ENCODE measurements at regions not wholly inside any gene's neighbourhood (a gene's known extent, or its start where the extent isn't known, plus 50 kb on each side); places are given as distances from the start of the nearest gene placed in this dataset.

GRCh38 chr12:31820832-31821231 is 92.0 kb upstream of the AMN1 start:
- H4K20me1 ChIP-seq (replicated peaks; ENCODE audit: control insufficient read depth, insufficient read depth, low read length): no peaks in the 10 kb centered on the region
- H3K4me3 ChIP-seq: no peak overlapping the region
- ChIA-PET CTCF (ENCODE audit: low intra/inter-chr PET ratio) (no interaction called here), POLR2A (no interaction called here)
- H3K4me1 ChIP-seq (replicated peaks in 1 of 2; ENCODE audit: control insufficient read depth in 2 of 2, insufficient read depth in 2 of 2, low read length in 2 of 2): no peaks in the 10 kb centered on the region; a peak in 1 of 5 replicates
- DNase-seq (ENCODE audit: extremely low read depth in 1 of 4, low spot score in 3 of 4) (no peak), ATAC-seq (no peak), FAIRE-seq (no peak)
- no TSS peak for BruUV-seq (replicated peaks)
- H3K9ac ChIP-seq (ENCODE audit: insufficient read depth in 1 of 2, low read depth in 2 of 2, low read length in 2 of 2): no peak overlapping the region; a peak in 1 of 4 replicates
- no peak overlapping the region for H3K27ac ChIP-seq (ENCODE audit: extremely low read depth, low read depth, low read length)
- TF ChIP-seq POLR2AphosphoS5 (IDR thresholded peaks at IDR 0.05; ENCODE audit: control insufficient read depth, insufficient read depth, low read depth, low read length) (no peak), ARID1B (IDR thresholded peaks at IDR 0.05) (no peak), MYC (IDR thresholded peaks at IDR 0.05; ENCODE audit: low read depth, low read length) (no peak), MYC (CRISPR knock-in tag; IDR thresholded peaks at IDR 0.05; ENCODE audit: borderline replicate concordance, low read depth) (no peak), NR4A1 (CRISPR knock-in tag; IDR thresholded peaks at IDR 0.05) (no peak), NR4A1 (tag; IDR thresholded peaks at IDR 0.05) (no peak), TAF9B (IDR thresholded peaks at IDR 0.05; ENCODE audit: partially characterized antibody) (no peak), FOXJ3 (CRISPR knock-in tag; IDR thresholded peaks at IDR 0.05) (no peak), ZNF395 (CRISPR knock-in tag; IDR thresholded peaks at IDR 0.05) (no peak), TAF1 (IDR thresholded peaks at IDR 0.05; ENCODE audit: control insufficient read depth, extremely low read depth, insufficient read depth, low read length, severe bottlenecking) (no peak), ZNF764 (CRISPR knock-in tag; IDR thresholded peaks at IDR 0.05; ENCODE audit: low read depth) (no peak), TCF7 (IDR thresholded peaks at IDR 0.05; ENCODE audit: borderline replicate concordance) (no peak), BMI1 (IDR thresholded peaks at IDR 0.05; ENCODE audit: low read length) (no peak)
- TF ChIP-seq, protein P1, sequence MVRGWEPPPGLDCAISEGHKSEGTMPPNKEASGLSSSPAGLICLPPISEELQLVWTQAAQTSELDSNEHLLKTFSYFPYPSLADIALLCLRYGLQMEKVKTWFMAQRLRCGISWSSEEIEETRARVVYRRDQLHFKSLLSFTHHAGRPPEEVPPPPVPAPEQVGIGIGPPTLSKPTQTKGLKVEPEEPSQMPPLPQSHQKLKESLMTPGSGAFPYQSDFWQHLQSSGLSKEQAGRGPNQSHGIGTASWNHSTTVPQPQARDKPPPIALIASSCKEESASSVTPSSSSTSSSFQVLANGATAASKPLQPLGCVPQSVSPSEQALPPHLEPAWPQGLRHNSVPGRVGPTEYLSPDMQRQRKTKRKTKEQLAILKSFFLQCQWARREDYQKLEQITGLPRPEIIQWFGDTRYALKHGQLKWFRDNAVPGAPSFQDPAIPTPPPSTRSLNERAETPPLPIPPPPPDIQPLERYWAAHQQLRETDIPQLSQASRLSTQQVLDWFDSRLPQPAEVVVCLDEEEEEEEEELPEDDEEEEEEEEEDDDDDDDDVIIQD (CRISPR knock-in tag; IDR thresholded peaks at IDR 0.05): no peak
- TF ChIP-seq, protein P2, sequence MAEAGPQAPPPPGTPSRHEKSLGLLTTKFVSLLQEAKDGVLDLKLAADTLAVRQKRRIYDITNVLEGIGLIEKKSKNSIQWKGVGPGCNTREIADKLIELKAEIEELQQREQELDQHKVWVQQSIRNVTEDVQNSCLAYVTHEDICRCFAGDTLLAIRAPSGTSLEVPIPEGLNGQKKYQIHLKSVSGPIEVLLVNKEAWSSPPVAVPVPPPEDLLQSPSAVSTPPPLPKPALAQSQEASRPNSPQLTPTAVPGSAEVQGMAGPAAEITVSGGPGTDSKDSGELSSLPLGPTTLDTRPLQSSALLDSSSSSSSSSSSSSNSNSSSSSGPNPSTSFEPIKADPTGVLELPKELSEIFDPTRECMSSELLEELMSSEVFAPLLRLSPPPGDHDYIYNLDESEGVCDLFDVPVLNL (CRISPR knock-in tag; IDR thresholded peaks at IDR 0.05; ENCODE audit: low read depth): no peak
- TF ChIP-seq, protein P3, sequence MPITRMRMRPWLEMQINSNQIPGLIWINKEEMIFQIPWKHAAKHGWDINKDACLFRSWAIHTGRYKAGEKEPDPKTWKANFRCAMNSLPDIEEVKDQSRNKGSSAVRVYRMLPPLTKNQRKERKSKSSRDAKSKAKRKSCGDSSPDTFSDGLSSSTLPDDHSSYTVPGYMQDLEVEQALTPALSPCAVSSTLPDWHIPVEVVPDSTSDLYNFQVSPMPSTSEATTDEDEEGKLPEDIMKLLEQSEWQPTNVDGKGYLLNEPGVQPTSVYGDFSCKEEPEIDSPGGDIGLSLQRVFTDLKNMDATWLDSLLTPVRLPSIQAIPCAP (CRISPR knock-in tag; IDR thresholded peaks at IDR 0.05; ENCODE audit: borderline replicate concordance): no peak
- 0 out of 2 replicates have a peak overlapping the region, but pooled peaks have one; percentile 36 for H2AFZ ChIP-seq (ENCODE audit: low read depth, low read length)
- intact Hi-C loops (cut with micrococcal nuclease): no loop called here
- H3K4me2 ChIP-seq (ENCODE audit: insufficient read depth, low read length): no peak overlapping the region
- H3K27me3 ChIP-seq (ENCODE audit: control insufficient read depth in 2 of 2, insufficient read depth in 2 of 2, low read length in 2 of 2): no peaks in the 10 kb centered on the region
- H3K36me3 ChIP-seq (ENCODE audit: control insufficient read depth, insufficient read depth, low read length): no peaks in the 10 kb centered on the region
- no peaks in the 10 kb centered on the region for H3K79me2 ChIP-seq (ENCODE audit: control insufficient read depth, insufficient read depth, low read length)
- no peaks in the 10 kb centered on the region for H3K9me1 ChIP-seq (ENCODE audit: control insufficient read depth, insufficient read depth, low read length)
- 62% methylated on average over 7 of the region's 7 CpGs for WGBS (ENCODE audit: insufficient coverage, low coverage, missing lambda C conversion rate)
- H3K9me3 ChIP-seq (replicated peaks; ENCODE audit: control insufficient read depth, insufficient read depth, low read depth, low read length): no peaks in the 10 kb centered on the region; the same call in 1 of the 2 replicates
- in situ Hi-C loops (cut with MboI): no loop called here

Measured in K562 (cell line).